HG02938 (cell line): ENCODE measurements at regions not wholly inside any gene's neighbourhood (a gene's known extent, or its start where the extent isn't known, plus 50 kb on each side); places are given as distances from the start of the nearest gene placed in this dataset.

Experiments
- ATAC-seq: cut with Tn5 transposase; IDR thresholded peaks from one replicate; pipeline ENCODE4 v1.9.1; 2021; ENCODE audit warnings: mild to moderate bottlenecking, moderate library complexity; ENCODE audit not compliant: unreplicated experiment

GRCh38 chr11:115961159-115962003 is 457.2 kb upstream of the CADM1 start:
- no peak for ATAC-seq

GRCh38 chr11:115959081-115959486 is 454.9 kb upstream of the CADM1 start:
- ATAC-seq = no peak

DNA sequence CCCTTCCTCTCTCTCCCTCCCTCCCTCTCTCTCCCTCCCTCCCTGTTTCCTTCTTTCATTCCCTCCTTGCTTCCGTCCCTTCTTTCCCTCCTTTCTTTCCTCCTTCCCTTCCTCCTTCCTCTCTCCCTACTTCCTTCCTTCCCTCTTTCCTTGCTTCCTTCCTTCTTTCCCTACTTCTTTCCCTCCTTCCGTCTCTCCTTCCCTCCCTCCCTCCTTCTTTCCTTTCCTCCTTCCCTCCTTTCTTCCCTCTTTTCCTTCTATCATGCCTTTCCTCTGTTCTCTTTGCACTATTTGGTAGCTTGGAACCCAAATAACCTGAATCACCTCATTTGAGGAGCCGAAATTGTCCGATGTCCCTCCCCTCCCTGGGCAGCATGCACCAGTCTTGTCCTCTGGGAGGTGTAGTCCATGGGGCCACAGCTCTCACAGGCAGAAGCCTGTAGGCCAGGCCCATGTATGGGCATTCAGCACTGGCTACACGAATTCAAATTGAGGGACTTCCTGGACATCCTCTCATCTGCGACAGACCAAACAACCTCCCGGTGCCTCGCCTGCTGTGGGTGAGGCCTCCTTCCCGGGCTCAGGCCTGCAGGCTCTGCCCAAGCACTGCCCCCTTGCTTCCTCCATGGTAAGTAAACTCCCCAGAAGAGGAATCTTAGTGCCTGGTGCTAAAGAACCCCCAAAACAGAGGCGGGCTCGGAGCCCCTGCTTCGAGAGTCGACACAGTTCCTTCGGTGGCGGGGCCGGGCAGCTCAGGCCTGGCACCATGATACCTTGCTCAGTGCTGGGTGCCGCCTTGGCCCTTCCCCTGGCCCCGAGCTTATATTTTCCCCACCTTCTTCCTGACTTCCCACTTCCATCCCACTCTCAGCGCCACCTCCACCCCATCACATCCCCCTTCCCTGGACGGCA is 454.1 kb upstream of the CADM1 start:
- ATAC-seq = no peak

GRCh38 chr11:115955803-115956202 is 451.6 kb upstream of the CADM1 start:
- no peak for ATAC-seq

DNA sequence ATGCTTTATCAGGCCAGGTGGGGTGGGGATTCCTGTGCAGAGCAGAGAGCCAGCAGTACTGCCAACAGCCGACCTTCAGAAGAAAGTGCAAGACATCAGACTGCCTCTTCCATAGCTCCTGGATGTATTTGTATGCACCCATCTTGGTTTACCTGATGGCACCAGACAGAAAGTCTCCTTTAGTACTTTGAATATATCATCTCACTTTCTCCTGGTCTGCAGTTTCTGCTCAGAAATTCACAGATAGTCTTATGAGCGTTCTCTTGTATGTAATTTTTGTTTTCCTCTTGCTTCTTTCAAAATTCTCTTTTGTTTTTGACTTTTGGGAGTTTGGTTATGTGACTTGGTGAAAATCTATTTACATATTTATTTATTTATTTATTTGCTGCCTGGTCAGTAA is 446.4 kb upstream of the CADM1 start:
- no peak for ATAC-seq

- no peak for ATAC-seq
Observed at GRCh38 chr11:115944596-115944995, 440.4 kb upstream of the CADM1 start.

- ATAC-seq = no peak
Observed at GRCh38 chr11:115942011-115942410, 437.8 kb upstream of the CADM1 start.

DNA sequence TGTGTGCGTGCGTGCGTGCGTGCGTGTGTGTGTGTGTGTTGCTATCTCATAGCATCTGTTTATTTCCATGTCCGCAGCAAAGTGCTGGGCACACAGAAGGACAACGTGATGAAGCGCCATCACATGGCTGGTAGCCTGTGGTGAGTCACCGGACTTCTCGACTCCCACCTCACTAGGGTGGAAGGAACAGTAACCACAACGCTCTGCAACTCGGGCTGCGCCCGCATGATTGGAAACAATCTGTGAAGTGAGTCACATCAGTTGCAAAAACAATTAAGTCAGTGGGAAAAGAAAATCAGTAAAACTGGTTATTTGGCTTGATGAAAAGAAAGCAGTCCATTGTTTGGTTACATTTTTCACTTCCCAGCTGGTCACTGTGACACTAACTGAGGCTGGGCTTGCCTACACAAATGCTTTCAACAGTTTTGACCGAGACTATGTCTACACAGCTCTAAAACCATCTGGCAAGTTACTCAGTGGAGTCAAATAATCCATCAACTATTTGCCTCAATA is 437.3 kb upstream of the CADM1 start:
- ATAC-seq = no peak

DNA sequence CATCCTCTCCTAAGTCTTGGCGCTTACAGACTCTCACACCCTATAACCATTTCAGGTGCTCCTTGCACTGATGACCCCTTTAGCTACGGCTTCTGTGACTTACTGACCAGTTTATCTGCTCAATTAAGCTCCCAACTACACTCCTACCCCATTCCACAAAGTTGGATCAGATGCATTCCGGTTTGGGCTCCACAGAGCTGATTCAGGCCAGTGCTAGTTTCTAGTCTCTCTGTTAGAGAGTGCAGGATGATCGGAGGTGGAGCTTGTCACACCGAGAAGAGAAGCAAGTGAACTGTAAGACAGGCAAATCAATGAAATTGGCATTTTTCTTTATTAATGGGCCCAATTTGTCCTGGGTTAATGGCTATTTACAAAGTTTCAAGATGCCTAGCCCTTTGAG is 436.8 kb upstream of the CADM1 start:
- no peak for ATAC-seq

GRCh38 chr11:115939731-115940421 is 435.7 kb upstream of the CADM1 start:
- ATAC-seq = no peak

DNA sequence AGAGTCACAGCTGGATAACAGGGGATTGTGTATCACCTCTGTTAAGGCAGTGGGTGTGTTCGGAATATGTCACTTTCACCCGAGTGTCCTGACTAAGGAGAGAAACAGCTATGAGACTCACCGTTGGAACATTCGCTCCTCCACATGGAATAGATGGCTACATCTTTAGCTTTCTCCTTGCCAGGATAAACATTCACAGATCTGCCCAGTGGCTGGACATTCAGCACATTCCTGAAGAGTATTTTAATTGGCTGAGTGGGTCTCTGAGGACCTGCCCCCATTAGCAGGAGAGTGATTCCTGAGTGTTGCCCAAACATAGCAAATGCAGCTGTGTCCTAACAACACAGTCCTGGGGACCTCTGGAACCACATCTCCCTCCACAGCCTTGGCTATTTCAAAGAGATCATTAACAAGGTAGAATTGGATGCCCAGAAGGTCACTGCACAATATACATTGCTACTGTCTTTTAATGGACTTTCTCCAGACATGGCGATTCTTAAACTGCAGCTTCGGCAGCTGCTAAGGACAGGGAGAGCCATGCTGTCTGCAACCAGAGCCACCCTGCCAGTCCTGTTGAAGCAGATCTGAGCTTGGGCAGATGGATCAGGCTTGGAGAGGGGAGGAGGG is 435.0 kb upstream of the CADM1 start:
- no peak for ATAC-seq

GRCh38 chr11:115933564-115933963 is 429.3 kb upstream of the CADM1 start:
- no peak for ATAC-seq

- ATAC-seq = no peak
Observed at GRCh38 chr11:115931548-115932083, 427.4 kb upstream of the CADM1 start.

DNA sequence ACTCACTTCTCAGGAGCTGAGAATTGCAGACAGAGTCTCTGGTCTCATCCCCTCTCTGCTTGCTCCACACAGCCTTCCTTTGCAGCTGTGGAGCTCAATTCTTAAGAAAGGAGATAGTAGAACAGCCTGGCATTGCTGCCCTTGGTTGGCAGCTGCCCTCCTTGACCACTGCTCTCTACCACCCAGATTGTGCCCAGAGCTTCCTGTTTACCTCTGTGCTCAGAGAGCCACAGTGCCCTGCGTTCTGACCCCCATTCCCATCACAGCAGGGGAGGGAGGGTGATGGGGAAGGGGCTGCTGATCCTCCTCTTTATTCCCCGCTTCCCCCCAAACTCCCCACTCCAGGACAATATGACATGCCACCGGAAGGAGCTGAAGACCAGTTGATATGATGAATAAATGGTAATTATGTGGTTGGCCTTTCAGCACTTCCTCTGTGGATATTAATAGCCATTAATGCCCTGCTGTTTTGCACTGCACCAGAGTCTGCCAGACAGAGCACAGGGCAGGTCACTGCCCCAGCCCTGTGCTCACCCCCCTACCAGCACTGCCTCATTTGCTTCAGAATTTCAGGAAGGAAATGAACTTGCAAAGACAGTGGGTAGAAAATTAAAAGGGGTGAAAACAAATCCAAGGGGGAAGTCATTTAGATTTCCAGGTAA is 426.8 kb upstream of the CADM1 start:
- ATAC-seq = no peak

GRCh38 chr11:115930291-115930690 is 426.1 kb upstream of the CADM1 start:
- ATAC-seq = no peak

DNA sequence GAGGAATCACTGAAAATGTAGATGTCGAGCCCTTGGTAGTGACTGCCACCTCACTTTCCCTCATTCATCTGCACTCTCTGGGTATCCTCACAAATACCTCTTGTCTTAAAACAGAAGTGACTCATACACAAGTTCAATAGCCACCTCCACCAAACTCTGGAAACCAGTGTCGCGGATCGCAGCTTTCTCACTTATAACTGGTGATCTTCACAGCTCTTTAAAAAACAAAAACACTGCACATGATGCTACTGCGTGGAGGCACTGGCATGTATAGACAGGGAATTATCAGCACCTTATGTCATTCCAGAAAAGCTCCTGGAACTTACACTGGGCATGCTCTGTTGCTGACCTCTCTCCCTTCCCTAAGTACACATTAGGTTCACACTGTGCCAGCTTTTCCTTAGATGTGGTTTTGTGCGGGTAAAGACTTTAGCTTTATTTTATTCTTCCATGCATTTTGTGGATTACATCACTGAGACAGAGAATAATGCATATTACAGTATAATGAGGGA is 425.5 kb upstream of the CADM1 start:
- ATAC-seq = peak; percentile 24

GRCh38 chr11:115928811-115929210 is 424.6 kb upstream of the CADM1 start:
- ATAC-seq = no peak

DNA sequence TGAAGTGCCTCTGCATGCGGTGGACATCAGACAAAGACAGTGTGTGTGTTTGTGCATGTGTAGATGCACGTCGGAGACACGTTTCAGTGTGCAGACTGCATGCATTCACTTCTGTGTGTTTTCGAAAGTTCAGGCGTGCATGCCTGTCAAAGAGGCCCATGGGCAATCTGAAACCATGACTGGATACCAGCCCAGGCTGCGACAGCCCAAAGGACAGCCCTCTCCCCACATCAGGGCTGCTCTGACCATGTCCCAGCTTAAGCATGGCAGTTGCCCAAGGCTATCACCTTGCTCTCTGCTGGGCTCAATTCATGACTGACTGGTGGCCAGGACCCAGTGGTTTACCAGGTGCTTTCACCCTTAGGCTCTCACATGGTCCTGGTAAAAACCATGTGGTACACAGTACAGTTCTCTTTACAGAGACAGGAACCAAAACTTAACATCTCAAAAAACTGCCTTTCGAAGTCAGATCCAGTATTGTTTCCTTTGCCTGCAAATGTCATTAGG is 423.7 kb upstream of the CADM1 start:
- peak; percentile 41 for ATAC-seq

GRCh38 chr11:115926601-115927000 is 422.4 kb upstream of the CADM1 start:
- no peak for ATAC-seq
